Type B pancreatic cell (in vitro differentiated cells): ENCODE measurements at regions not wholly inside any gene's neighbourhood (a gene's known extent, or its start where the extent isn't known, plus 50 kb on each side); places are given as distances from the start of the nearest gene placed in this dataset.

Experiments used
- DNase-seq: peaks from one replicate; pipeline ENCODE4 v3.0.0; 2021; ENCODE audit warnings: mixed read lengths; ENCODE audit not compliant: unreplicated experiment; ENCODE audit errors: extremely low spot score
- H3K27ac Mint-ChIP-seq: 2 replicates; pipeline ENCODE4 v1.8.0; 2021; ENCODE audit warnings: mild to moderate bottlenecking, mixed read lengths
- H3K27me3 Mint-ChIP-seq: 2 replicates; pipeline ENCODE4 v1.8.0; 2021; ENCODE audit warnings: mixed read lengths
- H3K36me3 Mint-ChIP-seq: 2 replicates; pipeline ENCODE4 v1.8.0; 2021; ENCODE audit warnings: mixed read lengths
- H3K4me1 Mint-ChIP-seq: one replicate; pipeline ENCODE4 v1.8.0; 2021; ENCODE audit warnings: mixed read lengths; ENCODE audit not compliant: unreplicated experiment
- H3K4me3 Mint-ChIP-seq: 2 replicates; pipeline ENCODE4 v1.8.0; 2021; ENCODE audit warnings: mild to moderate bottlenecking, mixed read lengths
- H3K9me3 Mint-ChIP-seq: 2 replicates; pipeline ENCODE4 v1.8.0; 2021; ENCODE audit warnings: mixed read lengths
- TF ChIP-seq, protein P1 (sequence below): fragments of 200-600 bp; sonication (generic); conservative IDR thresholded peaks from 2 replicates; pipeline ENCODE4 v1.5.0; 2021; ENCODE audit warnings: antibody characterized with exemption, mild to moderate bottlenecking

DNA sequence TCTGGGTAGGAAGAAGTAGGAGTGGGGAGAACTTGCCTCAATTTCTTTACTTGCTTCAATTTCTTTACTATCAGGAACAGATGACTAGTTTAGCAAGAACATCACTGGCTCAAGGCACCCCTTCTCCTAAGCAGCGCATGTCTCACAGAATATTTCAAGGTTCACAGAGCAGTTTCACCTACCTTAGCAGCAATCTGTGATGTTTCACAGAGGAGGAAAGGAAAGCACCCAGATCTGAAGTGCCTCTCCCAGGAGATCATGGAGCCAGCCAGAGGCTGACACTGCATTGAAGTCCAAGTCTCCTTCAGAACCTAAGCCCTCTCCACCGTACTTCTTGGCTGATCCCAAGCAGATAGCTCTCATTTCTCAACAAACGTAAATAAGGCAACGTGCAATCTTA, 118.7 kb upstream of the PCED1B start:
- TF ChIP-seq, protein P1, sequence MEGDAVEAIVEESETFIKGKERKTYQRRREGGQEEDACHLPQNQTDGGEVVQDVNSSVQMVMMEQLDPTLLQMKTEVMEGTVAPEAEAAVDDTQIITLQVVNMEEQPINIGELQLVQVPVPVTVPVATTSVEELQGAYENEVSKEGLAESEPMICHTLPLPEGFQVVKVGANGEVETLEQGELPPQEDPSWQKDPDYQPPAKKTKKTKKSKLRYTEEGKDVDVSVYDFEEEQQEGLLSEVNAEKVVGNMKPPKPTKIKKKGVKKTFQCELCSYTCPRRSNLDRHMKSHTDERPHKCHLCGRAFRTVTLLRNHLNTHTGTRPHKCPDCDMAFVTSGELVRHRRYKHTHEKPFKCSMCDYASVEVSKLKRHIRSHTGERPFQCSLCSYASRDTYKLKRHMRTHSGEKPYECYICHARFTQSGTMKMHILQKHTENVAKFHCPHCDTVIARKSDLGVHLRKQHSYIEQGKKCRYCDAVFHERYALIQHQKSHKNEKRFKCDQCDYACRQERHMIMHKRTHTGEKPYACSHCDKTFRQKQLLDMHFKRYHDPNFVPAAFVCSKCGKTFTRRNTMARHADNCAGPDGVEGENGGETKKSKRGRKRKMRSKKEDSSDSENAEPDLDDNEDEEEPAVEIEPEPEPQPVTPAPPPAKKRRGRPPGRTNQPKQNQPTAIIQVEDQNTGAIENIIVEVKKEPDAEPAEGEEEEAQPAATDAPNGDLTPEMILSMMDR, result no peak
- H3K4me1 Mint-ChIP-seq, result peaks cover 9% of the 10 kb centered on the region
- H3K27ac Mint-ChIP-seq, result no peak overlapping the region
- no peak for DNase-seq
- no peaks in the 10 kb centered on the region for H3K36me3 Mint-ChIP-seq
- H3K4me3 Mint-ChIP-seq, result no peak overlapping the region
- H3K27me3 Mint-ChIP-seq, result peaks cover 4% of the 10 kb centered on the region
- no peaks in the 10 kb centered on the region for H3K9me3 Mint-ChIP-seq

DNA sequence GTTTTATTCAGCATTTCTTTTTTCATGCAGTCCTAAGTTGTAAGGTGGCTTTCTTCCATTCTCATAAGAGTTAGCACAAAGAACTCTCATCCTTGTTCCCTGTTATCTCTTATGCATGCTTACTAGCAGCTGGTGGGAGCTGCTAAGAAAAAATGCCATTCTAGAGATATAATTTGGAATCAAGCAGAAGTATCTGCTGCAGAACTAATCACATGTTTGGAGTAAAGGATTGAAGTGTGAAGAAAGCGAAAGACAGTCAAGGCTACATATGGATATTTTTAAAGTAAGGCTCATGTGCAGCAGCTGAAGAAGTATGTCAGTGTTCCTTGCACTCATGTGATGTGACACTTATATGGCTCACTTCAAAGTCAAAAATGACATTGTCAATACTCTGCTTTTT, 116.2 kb upstream of the PCED1B start:
- Mint-ChIP-seq H3K27me3 (peaks cover 4% of the 10 kb centered on the region), H3K27ac (no peak overlapping the region), H3K9me3 (no peaks in the 10 kb centered on the region), H3K36me3 (no peaks in the 10 kb centered on the region), H3K4me3 (no peak overlapping the region), H3K4me1 (peaks cover 9% of the 10 kb centered on the region)
- TF ChIP-seq, protein P1, result no peak
- DNase-seq, result no peak

DNA sequence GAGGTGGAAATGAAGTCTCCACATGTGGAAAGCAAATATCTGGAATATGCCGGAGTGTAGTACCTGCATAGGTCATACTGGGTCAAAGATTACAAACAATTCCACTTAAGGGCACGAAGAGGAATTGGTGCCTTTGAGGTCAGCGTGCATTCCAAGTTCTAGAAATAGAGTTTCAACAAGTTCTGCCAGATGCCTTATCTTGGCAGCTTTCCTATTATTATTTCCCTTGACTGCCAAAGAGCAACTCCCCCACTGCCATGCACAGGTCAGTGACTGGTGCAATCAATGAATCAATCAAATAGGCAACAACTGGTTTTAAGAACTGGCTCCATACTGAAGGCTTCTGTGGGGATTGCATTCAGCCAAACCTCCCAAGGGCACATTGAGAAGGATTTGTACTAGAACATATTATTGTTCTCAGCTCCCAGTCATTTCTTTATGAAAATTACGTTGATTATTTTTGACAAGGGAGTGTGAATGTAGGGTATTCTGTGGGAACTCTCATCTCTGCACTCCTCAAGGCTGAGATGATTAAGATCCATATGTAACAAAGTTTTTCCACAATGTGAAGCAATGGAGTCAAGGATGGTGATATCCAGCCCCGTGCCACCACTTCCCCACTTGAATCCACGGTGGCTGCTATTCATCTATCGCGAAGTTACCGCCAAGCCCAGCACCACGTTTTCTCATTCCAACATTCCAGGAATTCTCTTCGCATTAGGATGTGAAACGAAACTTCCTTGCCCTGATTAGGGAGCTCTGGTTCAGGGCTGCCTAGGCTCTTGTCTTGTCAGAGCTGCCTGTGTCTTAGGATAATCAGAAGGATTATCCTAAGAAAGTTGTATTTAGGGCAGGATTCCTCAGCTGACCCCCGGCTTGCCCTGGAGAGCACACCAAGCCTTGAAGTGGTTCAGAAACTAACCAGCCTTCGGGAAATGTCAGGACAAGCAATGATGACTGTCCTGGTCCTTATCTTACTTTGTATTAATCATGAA, 115.1 kb upstream of the PCED1B start:
- TF ChIP-seq, protein P1, result no peak
- Mint-ChIP-seq H3K4me1 (peaks cover 9% of the 10 kb centered on the region), H3K9me3 (no peaks in the 10 kb centered on the region), H3K36me3 (no peaks in the 10 kb centered on the region), H3K27me3 (peaks cover 4% of the 10 kb centered on the region), H3K27ac (no peak overlapping the region), H3K4me3 (no peak overlapping the region)
- no peak for DNase-seq

DNA sequence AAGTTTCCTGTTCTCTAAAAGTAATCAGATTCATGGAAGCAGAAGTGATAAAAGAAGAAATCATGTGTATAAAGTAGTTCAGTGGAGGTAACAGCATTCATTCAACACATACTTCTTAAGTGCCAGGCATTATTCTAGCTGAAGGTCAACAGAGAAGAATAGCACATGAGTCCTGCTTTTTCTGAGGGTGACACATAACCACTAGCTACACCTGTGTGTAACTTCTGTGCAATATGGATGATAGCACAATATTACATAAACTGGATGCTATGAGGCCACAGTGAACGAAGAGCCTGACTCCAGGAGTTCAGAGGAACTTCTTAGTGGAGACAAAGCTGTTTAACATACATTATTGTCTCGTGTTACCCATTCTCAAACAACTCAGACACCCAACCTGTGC, 114.3 kb upstream of the PCED1B start:
- TF ChIP-seq, protein P1, result no peak
- H3K9me3 Mint-ChIP-seq, result no peaks in the 10 kb centered on the region
- no peaks in the 10 kb centered on the region for H3K36me3 Mint-ChIP-seq
- no peaks in the 10 kb centered on the region for H3K27me3 Mint-ChIP-seq
- DNase-seq, result no peak
- peaks cover 9% of the 10 kb centered on the region for H3K4me1 Mint-ChIP-seq
- H3K4me3 Mint-ChIP-seq, result no peak overlapping the region
- H3K27ac Mint-ChIP-seq, result no peak overlapping the region

DNA sequence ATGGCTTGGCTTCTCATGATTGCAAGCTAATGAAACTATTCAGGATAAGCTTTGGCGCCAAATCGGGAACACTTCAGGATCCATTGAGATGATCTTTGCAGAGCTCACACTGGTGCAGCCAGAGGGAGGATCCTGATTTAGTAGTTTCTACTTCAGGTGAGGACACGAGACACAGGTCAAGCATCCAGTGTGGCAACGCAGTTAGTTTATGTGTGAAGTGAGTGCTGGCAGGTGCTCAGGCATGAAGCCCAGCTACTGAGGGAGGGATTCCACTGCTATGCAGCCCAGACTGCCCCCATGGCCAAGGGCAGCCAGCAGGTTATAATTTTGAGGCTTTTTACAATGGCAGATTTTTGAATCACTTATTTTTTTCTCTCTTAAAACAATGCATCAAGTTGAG, 113.5 kb upstream of the PCED1B start:
- no peaks in the 10 kb centered on the region for H3K9me3 Mint-ChIP-seq
- peaks cover 9% of the 10 kb centered on the region for H3K4me1 Mint-ChIP-seq
- no peaks in the 10 kb centered on the region for H3K36me3 Mint-ChIP-seq
- no peak for DNase-seq
- H3K27ac Mint-ChIP-seq, result no peak overlapping the region
- no peak overlapping the region for H3K4me3 Mint-ChIP-seq
- TF ChIP-seq, protein P1, result no peak
- H3K27me3 Mint-ChIP-seq, result no peaks in the 10 kb centered on the region
